ENCODE measurements at regions not wholly inside any gene's neighbourhood (a gene's known extent, or its start where the extent isn't known, plus 50 kb on each side); places are given as distances from the start of the nearest gene placed in this dataset.

DNA sequence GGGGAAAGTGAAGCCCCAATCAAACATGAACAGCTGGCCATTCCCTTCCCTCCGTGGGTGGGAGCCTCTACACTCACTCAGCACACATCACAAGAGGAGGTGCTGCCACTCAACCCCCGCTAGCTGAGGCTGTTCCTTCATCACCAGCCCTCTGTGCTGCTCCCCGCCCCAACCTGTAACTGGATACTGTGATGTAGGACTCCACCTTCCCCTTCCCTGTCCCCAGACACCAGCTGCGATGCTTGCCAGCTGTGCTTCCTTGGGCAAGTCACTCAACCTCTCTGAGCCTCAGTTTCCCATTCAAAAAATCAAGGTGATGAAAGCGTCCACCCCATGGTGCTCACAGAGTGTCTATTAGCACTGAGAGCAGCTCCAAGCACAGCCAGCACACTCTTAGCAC, 273.2 kb downstream of the MRTFB start:
- H3K27me3 ChIP-seq: no peaks in the 10 kb centered on the region
- intact Hi-C loops (cut with DNase I; ENCODE audit: low total_unique reads): no loop called here
- H3K36me3 ChIP-seq: no peaks in the 10 kb centered on the region
- H3K9me3 ChIP-seq: no peaks in the 10 kb centered on the region
- no peak overlapping the region for H3K27ac ChIP-seq
- TF ChIP-seq POLR2A (IDR thresholded peaks at IDR 0.05) (no peak), CTCF (IDR thresholded peaks at IDR 0.05) (no peak), POLR2AphosphoS5 (IDR thresholded peaks at IDR 0.05) (no peak), EP300 (IDR thresholded peaks at IDR 0.05; ENCODE audit: low read depth) (no peak)
- in situ Hi-C loops (cut with MboI; ENCODE audit: low pct_ligation_motif_present in 1 of 4, low pct_unique_long_range_greater_than_20kb in 1 of 4, low sequenced_read_pairs in 3 of 4): no loop called here
- no peak overlapping the region for H3K4me3 ChIP-seq
- DNase-seq: no peak
- no peaks in the 10 kb centered on the region for H3K4me1 ChIP-seq
- WGBS, 2 donors (ENCODE audit: low coverage in 1 of 2): 63% methylated on average over 5 of the region's 5 CpGs; no CpG with 5 or more reads in 1 of the 2 donors

DNA sequence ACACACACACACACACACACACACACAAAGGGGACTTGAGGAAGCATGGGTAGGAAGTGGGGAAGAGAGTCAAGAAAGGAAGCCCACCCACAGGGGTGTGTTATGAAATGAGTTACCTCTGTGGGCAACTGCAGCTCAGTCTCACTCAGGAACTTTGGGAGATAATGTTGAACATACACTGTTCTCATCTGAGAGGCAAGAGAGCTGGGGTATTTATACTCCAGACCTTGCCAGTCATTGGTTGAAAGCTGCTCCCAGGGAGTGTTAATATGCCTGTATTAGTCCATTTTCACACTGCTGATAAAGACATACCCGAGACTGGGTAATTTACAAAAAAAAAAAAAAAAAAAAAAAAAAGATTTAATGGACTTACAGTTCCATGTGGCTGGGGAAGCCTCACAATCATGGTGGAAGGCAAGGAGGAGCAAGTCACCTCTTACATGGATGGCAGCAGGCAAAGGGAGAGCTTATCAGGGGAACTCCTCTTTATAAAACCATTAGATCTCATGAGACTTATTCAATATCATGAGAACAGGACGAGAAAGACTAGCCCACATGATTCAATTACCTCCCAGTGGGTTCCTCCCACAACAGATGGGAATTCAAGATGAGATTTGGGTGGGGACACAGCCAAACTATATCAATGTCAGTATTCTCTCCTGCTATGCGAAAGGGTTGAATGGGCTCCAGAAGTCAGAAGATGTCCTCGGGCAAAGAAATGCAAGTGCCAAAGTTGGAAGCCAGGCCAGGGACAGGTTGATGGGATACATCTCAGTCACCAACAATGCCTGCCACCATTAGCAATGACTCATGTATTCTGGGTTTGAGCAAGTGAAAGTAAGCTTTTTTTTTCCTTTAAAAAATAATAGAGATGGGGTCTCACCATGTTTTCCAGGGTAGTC, 270.5 kb downstream of the MRTFB start:
- TF ChIP-seq POLR2A (IDR thresholded peaks at IDR 0.05) (no peak), CTCF (IDR thresholded peaks at IDR 0.05) (no peak), EP300 (IDR thresholded peaks at IDR 0.05; ENCODE audit: low read depth) (no peak), POLR2AphosphoS5 (IDR thresholded peaks at IDR 0.05) (no peak)
- intact Hi-C loops (cut with DNase I; ENCODE audit: low total_unique reads): no loop called here
- H3K27ac ChIP-seq: no peak overlapping the region
- peaks cover 0 to 4% (median 0%) of the 10 kb centered on the region in 4 donors for H3K4me1 ChIP-seq
- no peaks in the 10 kb centered on the region for H3K27me3 ChIP-seq
- no peak overlapping the region for H3K4me3 ChIP-seq
- H3K9me3 ChIP-seq: no peaks in the 10 kb centered on the region
- no peaks in the 10 kb centered on the region for H3K36me3 ChIP-seq
- 82 to 88% methylated on average over 2 to 4 of the region's 4 CpGs for WGBS, 2 donors (ENCODE audit: low coverage in 1 of 2)
- in situ Hi-C loops (cut with MboI; ENCODE audit: low pct_ligation_motif_present in 1 of 4, low pct_unique_long_range_greater_than_20kb in 1 of 4, low sequenced_read_pairs in 3 of 4): no loop called here
- no peak for DNase-seq

GRCh38 chr16:14339694-14340093, 268.6 kb downstream of the MRTFB start:
- in situ Hi-C loops (cut with MboI; ENCODE audit: low pct_ligation_motif_present in 1 of 4, low pct_unique_long_range_greater_than_20kb in 1 of 4, low sequenced_read_pairs in 3 of 4) (no loop called here), intact Hi-C loops (cut with DNase I; ENCODE audit: low total_unique reads) (no loop called here)
- Histone ChIP-seq H3K9me3 (no peaks in the 10 kb centered on the region), H3K4me1 (peaks cover 0 to 4% (median 0%) of the 10 kb centered on the region in 4 donors), H3K27me3 (no peaks in the 10 kb centered on the region), H3K4me3 (no peak overlapping the region), H3K36me3 (no peaks in the 10 kb centered on the region), H3K27ac (no peak overlapping the region)
- no peak for TF ChIP-seq CTCF (IDR thresholded peaks at IDR 0.05)
- TF ChIP-seq POLR2AphosphoS5 (IDR thresholded peaks at IDR 0.05): no peak
- TF ChIP-seq POLR2A (IDR thresholded peaks at IDR 0.05): no peak
- TF ChIP-seq EP300 (IDR thresholded peaks at IDR 0.05; ENCODE audit: low read depth): no peak
- no peak for DNase-seq
- 83% methylated on average over 2 of the region's 2 CpGs; no CpG with 5 or more reads in 1 of the 2 donors for WGBS, 2 donors (ENCODE audit: low coverage in 1 of 2)

DNA sequence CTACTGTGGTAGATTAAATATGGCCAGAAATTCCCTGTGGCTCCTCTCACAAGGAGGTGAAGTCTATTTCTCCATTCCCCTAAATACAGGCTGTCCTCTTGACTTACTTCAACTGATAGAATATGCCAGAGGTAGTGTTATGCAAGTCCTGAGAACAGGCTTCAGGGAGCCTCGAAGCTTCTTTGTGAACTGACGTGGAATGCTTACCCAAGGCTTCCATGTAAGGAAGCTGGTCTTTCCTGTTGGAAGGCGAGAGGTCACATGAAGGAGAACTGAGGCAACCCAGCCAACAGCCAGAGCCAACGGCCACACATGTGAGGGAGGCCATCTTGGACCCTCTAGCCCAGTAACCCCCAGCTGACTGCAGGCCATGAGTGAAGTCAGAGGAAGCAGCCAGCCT, 267.9 kb downstream of the MRTFB start:
- Histone ChIP-seq H3K36me3 (no peaks in the 10 kb centered on the region), H3K9me3 (no peaks in the 10 kb centered on the region), H3K27ac (no peak overlapping the region), H3K4me1 (peaks cover 0 to 4% (median 0%) of the 10 kb centered on the region in 4 donors), H3K27me3 (no peaks in the 10 kb centered on the region), H3K4me3 (no peak overlapping the region)
- no peak for TF ChIP-seq EP300 (IDR thresholded peaks at IDR 0.05; ENCODE audit: low read depth)
- TF ChIP-seq POLR2A (IDR thresholded peaks at IDR 0.05): no peak
- no peak for TF ChIP-seq CTCF (IDR thresholded peaks at IDR 0.05)
- no peak for TF ChIP-seq POLR2AphosphoS5 (IDR thresholded peaks at IDR 0.05)
- intact Hi-C loops (cut with DNase I; ENCODE audit: low total_unique reads) (no loop called here), in situ Hi-C loops (cut with MboI; ENCODE audit: low pct_ligation_motif_present in 1 of 4, low pct_unique_long_range_greater_than_20kb in 1 of 4, low sequenced_read_pairs in 3 of 4) (no loop called here)
- WGBS, 2 donors (ENCODE audit: low coverage in 1 of 2): 83% methylated on average over 4 of the region's 4 CpGs; no CpG with 5 or more reads in 1 of the 2 donors
- DNase-seq: no peak

Data from transverse colon (tissue), 4 donors.